22Rv1 (cell line): ENCODE measurements at regions not wholly inside any gene's neighbourhood (a gene's known extent, or its start where the extent isn't known, plus 50 kb on each side); places are given as distances from the start of the nearest gene placed in this dataset.

Source experiments
- CTCF ChIP-seq: fragments of 450-650 bp; IDR thresholded peaks from 2 replicates; pipeline ENCODE4 v1.5.1; 2017; ENCODE audit warnings: mild to moderate bottlenecking
- ZFX ChIP-seq: fragments of 450-650 bp; IDR thresholded peaks from 2 replicates; pipeline ENCODE4 v1.6.1; 2017; ENCODE audit warnings: antibody characterized with exemption, borderline replicate concordance

- TF ChIP-seq CTCF (no peak), ZFX (no peak)
These were observed 90.3 kb downstream of the FAM50B start for GRCh38 chr6:3939368-3939958.
